HEK293 (cell line): ENCODE measurements at regions not wholly inside any gene's neighbourhood (a gene's known extent, or its start where the extent isn't known, plus 50 kb on each side); places are given as distances from the start of the nearest gene placed in this dataset.

Experiments used
- CTCF ChIA-PET: fragments of 350-600 bp; formaldehyde crosslinking; extraction: SDS; loops from one replicate; lab custom pipeline; 2021; ENCODE audit warnings: antibody characterized with exemption; lab: Yijun Ruan, JAX
- POLR2A ChIA-PET: fragments of 300-600 bp; formaldehyde crosslinking; extraction: SDS; loops from one replicate; lab custom pipeline; 2020; ENCODE audit warnings: antibody characterized with exemption, inconsistent platforms; lab: Yijun Ruan, JAX
- H3K27ac ChIP-seq: fragments of 200-500 bp; sonication (Bioruptor generic); 2 replicates; pipeline ENCODE4 v1.5.1; 2014; ENCODE audit warnings: low read depth, low read length, control low read depth, inconsistent platforms; ENCODE audit errors: extremely low read depth
- H3K36me3 ChIP-seq, 2 experiments: fragments of 200-500 bp in 1 of 2; sonication (Bioruptor generic) in 1 of 2; 1 replicate in 1 of 2; 2 replicates in 1 of 2; pipeline ENCODE4 v1.5.1; 2014 to 2017; ENCODE audit warnings: inconsistent platforms in 2 of 2, low read length in 2 of 2; ENCODE audit not compliant: control insufficient read depth in 2 of 2, insufficient read depth in 1 of 2
- H3K4me1 ChIP-seq: fragments of 200-500 bp; sonication (Bioruptor generic); 2 replicates; pipeline ENCODE4 v1.5.1; 2014; ENCODE audit warnings: mild to moderate bottlenecking, low read length, inconsistent platforms; ENCODE audit not compliant: control insufficient read depth, insufficient read depth
- H3K4me3 ChIP-seq: 2 replicates; pipeline ENCODE4 v1.5.1; 2011; ENCODE audit warnings: low read depth, mild to moderate bottlenecking, control low read depth, low read length, moderate library complexity
- H3K9me3 ChIP-seq: fragments of 200-500 bp; sonication (Bioruptor generic); 2 replicates; pipeline ENCODE4 v1.5.1; 2014; ENCODE audit warnings: low read depth, low read length, inconsistent platforms; ENCODE audit not compliant: control insufficient read depth, insufficient read depth
- SCRT1 ChIP-seq: fragments of 450-650 bp; formaldehyde crosslinking; IDR thresholded peaks from 2 replicates; pipeline ENCODE4 v1.5.1; 2016; ENCODE audit warnings: missing biosample characterization, missing genetic modification characterization, borderline replicate concordance
- SP7 ChIP-seq: fragments of 450-650 bp; formaldehyde crosslinking; IDR thresholded peaks from 2 replicates; pipeline ENCODE4 v1.5.1; 2016; ENCODE audit warnings: missing biosample characterization, missing genetic modification characterization
- YY2 ChIP-seq: fragments of 450-650 bp; formaldehyde crosslinking; IDR thresholded peaks from 2 replicates; pipeline ENCODE4 v1.5.1; 2016; ENCODE audit warnings: missing biosample characterization, missing genetic modification characterization
- ZBTB1 ChIP-seq: fragments of 450-650 bp; formaldehyde crosslinking; IDR thresholded peaks from 2 replicates; pipeline ENCODE4 v1.5.1; 2016; ENCODE audit warnings: missing biosample characterization, missing genetic modification characterization
- ZBTB20 ChIP-seq: fragments of 450-650 bp; formaldehyde crosslinking; IDR thresholded peaks from 2 replicates; pipeline ENCODE4 v1.5.1; 2016; ENCODE audit warnings: missing biosample characterization, missing genetic modification characterization
- ZFP41 ChIP-seq: fragments of 450-650 bp; formaldehyde crosslinking; IDR thresholded peaks from 2 replicates; pipeline ENCODE4 v1.5.1; 2016; ENCODE audit warnings: missing biosample characterization, missing genetic modification characterization, borderline replicate concordance
- ZNF19 ChIP-seq: fragments of 450-650 bp; formaldehyde crosslinking; IDR thresholded peaks from 2 replicates; pipeline ENCODE4; 2016; ENCODE audit warnings: missing biosample characterization, missing genetic modification characterization, low read depth
- ZNF221 ChIP-seq: fragments of 450-650 bp; formaldehyde crosslinking; IDR thresholded peaks from 2 replicates; pipeline ENCODE4 v1.5.1; 2017; ENCODE audit warnings: missing biosample characterization, missing genetic modification characterization, borderline replicate concordance
- ZNF24 ChIP-seq: fragments of 450-650 bp; formaldehyde crosslinking; IDR thresholded peaks from 2 replicates; pipeline ENCODE4 v1.5.1; 2016; ENCODE audit warnings: missing biosample characterization, missing genetic modification characterization
- ZNF324 ChIP-seq: fragments of 450-650 bp; formaldehyde crosslinking; IDR thresholded peaks from 2 replicates; pipeline ENCODE4 v1.5.1; 2016; ENCODE audit warnings: missing biosample characterization, missing genetic modification characterization
- ZNF394 ChIP-seq: fragments of 450-650 bp; formaldehyde crosslinking; IDR thresholded peaks from 2 replicates; pipeline ENCODE4 v1.5.1; 2016; ENCODE audit warnings: missing biosample characterization, missing genetic modification characterization, mild to moderate bottlenecking, moderate library complexity, borderline replicate concordance
- ZNF561 ChIP-seq: fragments of 450-650 bp; IDR thresholded peaks from 2 replicates; pipeline ENCODE4 v1.5.1; 2018; ENCODE audit warnings: missing biosample characterization, missing genetic modification characterization, borderline replicate concordance
- ZNF654 ChIP-seq: fragments of 450-650 bp; formaldehyde crosslinking; IDR thresholded peaks from 2 replicates; pipeline ENCODE4 v1.5.1; 2016; ENCODE audit warnings: low read depth, missing biosample characterization, missing genetic modification characterization
- ZNF707 ChIP-seq: fragments of 450-650 bp; formaldehyde crosslinking; IDR thresholded peaks from 2 replicates; pipeline ENCODE4 v1.5.1; 2016; ENCODE audit warnings: missing biosample characterization, missing genetic modification characterization
- ZNF747 ChIP-seq: fragments of 450-650 bp; formaldehyde crosslinking; IDR thresholded peaks from 2 replicates; pipeline ENCODE4 v1.5.1; 2016; ENCODE audit warnings: missing biosample characterization, missing genetic modification characterization
- TF ChIP-seq, protein P1 (sequence below): fragments of 450-650 bp; formaldehyde crosslinking; IDR thresholded peaks from 2 replicates; pipeline ENCODE4 v1.5.1; 2016; ENCODE audit warnings: missing biosample characterization, missing genetic modification characterization, borderline replicate concordance
- TF ChIP-seq, protein P2 (sequence below): IDR thresholded peaks from 2 replicates; pipeline ENCODE4 v1.6.1; 2011; ENCODE audit warnings: mild to moderate bottlenecking, low read depth, low read length, borderline replicate concordance
- TF ChIP-seq, protein P3 (sequence below): fragments of 450-650 bp; formaldehyde crosslinking; conservative IDR thresholded peaks from 2 replicates; pipeline ENCODE4 v1.5.1; 2016; ENCODE audit warnings: low read depth, missing biosample characterization, missing genetic modification characterization
- TF ChIP-seq, protein P4 (sequence below): fragments of 450-650 bp; formaldehyde crosslinking; IDR thresholded peaks from 2 replicates; pipeline ENCODE4 v1.5.1; 2016; ENCODE audit warnings: missing biosample characterization, missing genetic modification characterization
- TF ChIP-seq, protein P5 (sequence below): fragments of 450-650 bp; formaldehyde crosslinking; IDR thresholded peaks from 2 replicates; pipeline ENCODE4 v1.5.1; 2016; ENCODE audit warnings: missing biosample characterization, missing genetic modification characterization

DNA sequence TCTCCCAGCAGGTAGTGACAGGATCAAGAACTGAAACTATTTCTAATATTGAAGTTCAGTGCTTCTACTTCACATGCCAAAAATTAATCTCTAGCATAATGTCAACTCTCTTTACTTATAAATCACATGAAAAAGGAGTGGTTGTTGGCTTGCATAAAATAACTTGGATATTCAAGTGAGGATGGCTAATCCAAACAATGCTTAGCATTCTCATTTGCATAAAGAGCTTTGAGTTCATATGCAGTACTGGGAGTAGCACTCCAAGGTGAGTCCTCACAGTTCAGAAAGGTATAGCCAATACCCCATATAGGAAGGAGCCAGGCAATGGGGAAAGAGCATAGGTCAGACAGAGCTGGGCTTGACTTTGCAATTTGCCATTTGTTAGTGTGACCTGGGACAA, 149.3 kb downstream of the PCTP start:
- Histone ChIP-seq H3K4me1 (no peaks in the 10 kb centered on the region), H3K4me3 (no peak overlapping the region), H3K9me3 (no peaks in the 10 kb centered on the region), H3K36me3 (no peaks in the 10 kb centered on the region), H3K27ac (no peak overlapping the region)
- ChIA-PET CTCF (interaction anchor here (0.7 kb wide), 1 partner anchor 122 kb away, joined by 3 read pairs; no protein-coding TSS in a partner anchor), POLR2A (no interaction called here)
- TF ChIP-seq ZNF654 (tag by site-specific recombination): no peak
- no peak for TF ChIP-seq ZBTB20
- no peak for TF ChIP-seq ZFP41 (tag by site-specific recombination)
- TF ChIP-seq ZNF24: no peak
- TF ChIP-seq ZNF747 (tag by site-specific recombination): no peak
- TF ChIP-seq, protein P1, sequence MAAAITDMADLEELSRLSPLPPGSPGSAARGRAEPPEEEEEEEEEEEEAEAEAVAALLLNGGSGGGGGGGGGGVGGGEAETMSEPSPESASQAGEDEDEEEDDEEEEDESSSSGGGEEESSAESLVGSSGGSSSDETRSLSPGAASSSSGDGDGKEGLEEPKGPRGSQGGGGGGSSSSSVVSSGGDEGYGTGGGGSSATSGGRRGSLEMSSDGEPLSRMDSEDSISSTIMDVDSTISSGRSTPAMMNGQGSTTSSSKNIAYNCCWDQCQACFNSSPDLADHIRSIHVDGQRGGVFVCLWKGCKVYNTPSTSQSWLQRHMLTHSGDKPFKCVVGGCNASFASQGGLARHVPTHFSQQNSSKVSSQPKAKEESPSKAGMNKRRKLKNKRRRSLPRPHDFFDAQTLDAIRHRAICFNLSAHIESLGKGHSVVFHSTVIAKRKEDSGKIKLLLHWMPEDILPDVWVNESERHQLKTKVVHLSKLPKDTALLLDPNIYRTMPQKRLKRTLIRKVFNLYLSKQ (tag by site-specific recombination): no peak
- TF ChIP-seq YY2 (tag by site-specific recombination): no peak

DNA sequence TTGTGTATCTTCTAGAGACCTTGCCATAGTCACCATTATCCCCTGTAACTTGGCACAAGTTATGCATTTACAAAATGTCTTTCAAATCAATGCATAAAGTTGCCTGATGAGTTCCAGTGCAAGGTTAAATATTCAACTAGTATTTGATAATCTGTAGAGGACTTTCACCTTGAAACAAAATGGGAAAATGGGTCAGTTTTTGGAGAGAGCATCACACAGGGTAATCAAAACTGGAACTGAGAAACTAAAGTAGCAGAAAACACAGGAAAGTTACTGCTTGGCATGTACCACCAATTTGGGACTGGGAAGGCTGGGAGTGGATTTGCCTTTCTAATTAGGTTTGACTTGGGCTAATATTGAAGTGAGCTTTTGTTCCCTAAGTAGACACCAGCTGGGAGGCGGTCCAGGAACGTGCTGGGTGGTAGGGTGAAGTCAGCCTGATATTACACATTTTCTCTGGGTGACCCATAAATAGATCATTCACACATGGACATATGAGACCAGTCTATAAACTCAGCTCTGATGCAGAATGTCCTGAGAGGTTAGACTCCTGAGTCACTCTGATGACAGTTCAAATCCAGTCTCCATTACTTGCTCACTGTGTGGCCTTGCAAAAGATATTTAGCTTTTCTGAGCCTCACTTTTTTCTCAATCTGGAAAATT, 152.3 kb downstream of the PCTP start:
- Histone ChIP-seq H3K4me3 (no peak overlapping the region), H3K9me3 (no peaks in the 10 kb centered on the region), H3K36me3 (no peaks in the 10 kb centered on the region), H3K4me1 (no peaks in the 10 kb centered on the region), H3K27ac (no peak overlapping the region)
- TF ChIP-seq ZNF654 (tag by site-specific recombination) (no peak), ZNF707 (tag by site-specific recombination) (no peak), ZBTB1 (tag by site-specific recombination) (no peak), SP7 (tag by site-specific recombination) (no peak), ZNF561 (tag by site-specific recombination) (no peak), ZNF324 (tag by site-specific recombination) (no peak), SCRT1 (tag by site-specific recombination) (no peak), ZNF221 (tag by site-specific recombination) (no peak), ZNF19 (no peak), ZNF394 (tag by site-specific recombination) (no peak)
- TF ChIP-seq, protein P2, sequence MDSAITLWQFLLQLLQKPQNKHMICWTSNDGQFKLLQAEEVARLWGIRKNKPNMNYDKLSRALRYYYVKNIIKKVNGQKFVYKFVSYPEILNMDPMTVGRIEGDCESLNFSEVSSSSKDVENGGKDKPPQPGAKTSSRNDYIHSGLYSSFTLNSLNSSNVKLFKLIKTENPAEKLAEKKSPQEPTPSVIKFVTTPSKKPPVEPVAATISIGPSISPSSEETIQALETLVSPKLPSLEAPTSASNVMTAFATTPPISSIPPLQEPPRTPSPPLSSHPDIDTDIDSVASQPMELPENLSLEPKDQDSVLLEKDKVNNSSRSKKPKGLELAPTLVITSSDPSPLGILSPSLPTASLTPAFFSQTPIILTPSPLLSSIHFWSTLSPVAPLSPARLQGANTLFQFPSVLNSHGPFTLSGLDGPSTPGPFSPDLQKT: no peak
- TF ChIP-seq, protein P3, sequence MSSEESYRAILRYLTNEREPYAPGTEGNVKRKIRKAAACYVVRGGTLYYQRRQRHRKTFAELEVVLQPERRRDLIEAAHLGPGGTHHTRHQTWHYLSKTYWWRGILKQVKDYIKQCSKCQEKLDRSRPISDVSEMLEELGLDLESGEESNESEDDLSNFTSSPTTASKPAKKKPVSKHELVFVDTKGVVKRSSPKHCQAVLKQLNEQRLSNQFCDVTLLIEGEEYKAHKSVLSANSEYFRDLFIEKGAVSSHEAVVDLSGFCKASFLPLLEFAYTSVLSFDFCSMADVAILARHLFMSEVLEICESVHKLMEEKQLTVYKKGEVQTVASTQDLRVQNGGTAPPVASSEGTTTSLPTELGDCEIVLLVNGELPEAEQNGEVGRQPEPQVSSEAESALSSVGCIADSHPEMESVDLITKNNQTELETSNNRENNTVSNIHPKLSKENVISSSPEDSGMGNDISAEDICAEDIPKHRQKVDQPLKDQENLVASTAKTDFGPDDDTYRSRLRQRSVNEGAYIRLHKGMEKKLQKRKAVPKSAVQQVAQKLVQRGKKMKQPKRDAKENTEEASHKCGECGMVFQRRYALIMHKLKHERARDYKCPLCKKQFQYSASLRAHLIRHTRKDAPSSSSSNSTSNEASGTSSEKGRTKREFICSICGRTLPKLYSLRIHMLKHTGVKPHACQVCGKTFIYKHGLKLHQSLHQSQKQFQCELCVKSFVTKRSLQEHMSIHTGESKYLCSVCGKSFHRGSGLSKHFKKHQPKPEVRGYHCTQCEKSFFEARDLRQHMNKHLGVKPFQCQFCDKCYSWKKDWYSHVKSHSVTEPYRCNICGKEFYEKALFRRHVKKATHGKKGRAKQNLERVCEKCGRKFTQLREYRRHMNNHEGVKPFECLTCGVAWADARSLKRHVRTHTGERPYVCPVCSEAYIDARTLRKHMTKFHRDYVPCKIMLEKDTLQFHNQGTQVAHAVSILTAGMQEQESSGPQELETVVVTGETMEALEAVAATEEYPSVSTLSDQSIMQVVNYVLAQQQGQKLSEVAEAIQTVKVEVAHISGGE (tag by site-specific recombination): no peak
- TF ChIP-seq, protein P4, sequence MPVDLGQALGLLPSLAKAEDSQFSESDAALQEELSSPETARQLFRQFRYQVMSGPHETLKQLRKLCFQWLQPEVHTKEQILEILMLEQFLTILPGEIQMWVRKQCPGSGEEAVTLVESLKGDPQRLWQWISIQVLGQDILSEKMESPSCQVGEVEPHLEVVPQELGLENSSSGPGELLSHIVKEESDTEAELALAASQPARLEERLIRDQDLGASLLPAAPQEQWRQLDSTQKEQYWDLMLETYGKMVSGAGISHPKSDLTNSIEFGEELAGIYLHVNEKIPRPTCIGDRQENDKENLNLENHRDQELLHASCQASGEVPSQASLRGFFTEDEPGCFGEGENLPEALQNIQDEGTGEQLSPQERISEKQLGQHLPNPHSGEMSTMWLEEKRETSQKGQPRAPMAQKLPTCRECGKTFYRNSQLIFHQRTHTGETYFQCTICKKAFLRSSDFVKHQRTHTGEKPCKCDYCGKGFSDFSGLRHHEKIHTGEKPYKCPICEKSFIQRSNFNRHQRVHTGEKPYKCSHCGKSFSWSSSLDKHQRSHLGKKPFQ: no peak
- TF ChIP-seq, protein P5, sequence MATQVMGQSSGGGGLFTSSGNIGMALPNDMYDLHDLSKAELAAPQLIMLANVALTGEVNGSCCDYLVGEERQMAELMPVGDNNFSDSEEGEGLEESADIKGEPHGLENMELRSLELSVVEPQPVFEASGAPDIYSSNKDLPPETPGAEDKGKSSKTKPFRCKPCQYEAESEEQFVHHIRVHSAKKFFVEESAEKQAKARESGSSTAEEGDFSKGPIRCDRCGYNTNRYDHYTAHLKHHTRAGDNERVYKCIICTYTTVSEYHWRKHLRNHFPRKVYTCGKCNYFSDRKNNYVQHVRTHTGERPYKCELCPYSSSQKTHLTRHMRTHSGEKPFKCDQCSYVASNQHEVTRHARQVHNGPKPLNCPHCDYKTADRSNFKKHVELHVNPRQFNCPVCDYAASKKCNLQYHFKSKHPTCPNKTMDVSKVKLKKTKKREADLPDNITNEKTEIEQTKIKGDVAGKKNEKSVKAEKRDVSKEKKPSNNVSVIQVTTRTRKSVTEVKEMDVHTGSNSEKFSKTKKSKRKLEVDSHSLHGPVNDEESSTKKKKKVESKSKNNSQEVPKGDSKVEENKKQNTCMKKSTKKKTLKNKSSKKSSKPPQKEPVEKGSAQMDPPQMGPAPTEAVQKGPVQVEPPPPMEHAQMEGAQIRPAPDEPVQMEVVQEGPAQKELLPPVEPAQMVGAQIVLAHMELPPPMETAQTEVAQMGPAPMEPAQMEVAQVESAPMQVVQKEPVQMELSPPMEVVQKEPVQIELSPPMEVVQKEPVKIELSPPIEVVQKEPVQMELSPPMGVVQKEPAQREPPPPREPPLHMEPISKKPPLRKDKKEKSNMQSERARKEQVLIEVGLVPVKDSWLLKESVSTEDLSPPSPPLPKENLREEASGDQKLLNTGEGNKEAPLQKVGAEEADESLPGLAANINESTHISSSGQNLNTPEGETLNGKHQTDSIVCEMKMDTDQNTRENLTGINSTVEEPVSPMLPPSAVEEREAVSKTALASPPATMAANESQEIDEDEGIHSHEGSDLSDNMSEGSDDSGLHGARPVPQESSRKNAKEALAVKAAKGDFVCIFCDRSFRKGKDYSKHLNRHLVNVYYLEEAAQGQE: no peak
- ChIA-PET CTCF (interaction anchor here (0.6 kb wide), 1 partner anchor 1802 kb away, joined by 3 read pairs; no protein-coding TSS in a partner anchor), POLR2A (no interaction called here)
